ENCODE measurements at regions not wholly inside any gene's neighbourhood (a gene's known extent, or its start where the extent isn't known, plus 50 kb on each side); places are given as distances from the start of the nearest gene placed in this dataset.
A peak's percentile ranks its signal among the peaks of the same experiment; 100 is the strongest.

DNA sequence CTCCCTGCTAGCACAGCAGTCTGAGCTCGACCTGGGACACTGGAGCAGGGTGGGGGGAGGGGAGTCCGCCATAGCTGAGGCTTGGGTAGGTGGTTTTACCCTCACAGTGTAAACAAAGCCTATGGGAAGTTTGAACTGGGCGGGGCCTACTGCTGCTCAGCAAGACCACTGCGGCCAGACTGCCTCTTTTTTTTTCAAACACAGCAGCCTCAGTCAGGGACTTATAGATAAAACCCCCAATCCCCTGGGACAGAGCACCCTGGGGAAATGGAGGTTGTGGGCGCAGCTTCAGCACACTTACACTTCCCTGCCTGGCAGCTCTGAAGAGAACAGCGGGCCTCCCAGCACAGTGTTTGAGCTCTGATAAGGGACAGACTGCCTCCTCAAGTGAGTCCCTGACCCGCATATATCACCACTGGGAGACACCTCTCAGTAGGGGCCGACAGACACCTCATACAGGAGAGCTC lies 151.1 kb upstream of the APC start:
- Histone ChIP-seq H3K27me3 (ENCODE audit: control insufficient read depth in 2 of 2, insufficient read depth in 2 of 2, low read length in 2 of 2) (no peaks in the 10 kb centered on the region), H3K4me3 (no peak overlapping the region; the same call in 1 of the 2 replicates), H3K9me1 (ENCODE audit: control insufficient read depth, insufficient read depth, low read length) (no peaks in the 10 kb centered on the region), H3K9ac (ENCODE audit: insufficient read depth in 1 of 2, low read depth in 2 of 2, low read length in 2 of 2) (peak overlapping the region; percentile 21 to 78; a peak in 3 of 4 replicates), H3K27ac (ENCODE audit: extremely low read depth, low read depth, low read length) (peak overlapping the region; percentile 38; the same call in 2 of the 3 replicates), H3K36me3 (ENCODE audit: control insufficient read depth, insufficient read depth, low read length) (no peaks in the 10 kb centered on the region), H3K4me1 (replicated peaks in 1 of 2; ENCODE audit: control insufficient read depth in 2 of 2, insufficient read depth in 2 of 2, low read length in 2 of 2) (peaks cover 7 to 17% of the 10 kb centered on the region in 2 experiments; a peak in 3 of 5 replicates), H3K4me2 (ENCODE audit: insufficient read depth, low read length) (peak overlapping the region; percentile 51), H2AFZ (ENCODE audit: low read depth, low read length) (peak overlapping the region; percentile 87), H3K9me3 (replicated peaks; ENCODE audit: control insufficient read depth, insufficient read depth, low read depth, low read length) (no peaks in the 10 kb centered on the region), H4K20me1 (replicated peaks; ENCODE audit: control insufficient read depth, insufficient read depth, low read length) (no peaks in the 10 kb centered on the region), H3K79me2 (ENCODE audit: control insufficient read depth, insufficient read depth, low read length) (no peaks in the 10 kb centered on the region)
- POLR2A ChIA-PET = interaction anchor here (1.1 to 1.2 kb wide), 2 partner anchors 8 to 15 kb away, joined by 3 read pairs; no protein-coding TSS in a partner anchor
- peak; percentile 33 to 80 (median 46) for DNase-seq (ENCODE audit: extremely low read depth in 1 of 4, low spot score in 3 of 4)
- CTCF ChIA-PET (ENCODE audit: low intra/inter-chr PET ratio) = no interaction called here
- BruUV-seq (replicated peaks) = no TSS peak
- peak; percentile 66 for FAIRE-seq
- intact Hi-C loops (cut with micrococcal nuclease) (no loop called here), in situ Hi-C loops (cut with MboI) (no loop called here)
- WGBS (ENCODE audit: insufficient coverage, low coverage, missing lambda C conversion rate) = 0% methylated on average over 6 of the region's 8 CpGs
- ATAC-seq = peak; percentile 83
- TF ChIP-seq, protein P1, sequence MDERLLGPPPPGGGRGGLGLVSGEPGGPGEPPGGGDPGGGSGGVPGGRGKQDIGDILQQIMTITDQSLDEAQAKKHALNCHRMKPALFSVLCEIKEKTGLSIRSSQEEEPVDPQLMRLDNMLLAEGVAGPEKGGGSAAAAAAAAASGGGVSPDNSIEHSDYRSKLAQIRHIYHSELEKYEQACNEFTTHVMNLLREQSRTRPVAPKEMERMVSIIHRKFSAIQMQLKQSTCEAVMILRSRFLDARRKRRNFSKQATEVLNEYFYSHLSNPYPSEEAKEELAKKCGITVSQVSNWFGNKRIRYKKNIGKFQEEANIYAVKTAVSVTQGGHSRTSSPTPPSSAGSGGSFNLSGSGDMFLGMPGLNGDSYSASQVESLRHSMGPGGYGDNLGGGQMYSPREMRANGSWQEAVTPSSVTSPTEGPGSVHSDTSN (CRISPR knock-in tag; IDR thresholded peaks at IDR 0.05; ENCODE audit: low read depth) = no peak
- TF ChIP-seq, protein P1 (tag; conservative IDR thresholded peaks at IDR 0.05; ENCODE audit: low read depth) = peak; percentile 36; the same call in 1 of the 2 replicates
- TF ChIP-seq FOXK2 (conservative IDR thresholded peaks at IDR 0.05 in 1 of 2, IDR thresholded peaks at IDR 0.05 in 1 of 2; ENCODE audit: low read depth in 2 of 2) (peak; percentile 68 to 77; a peak in 3 of 4 replicates), TAL1 (IDR thresholded peaks at IDR 0.05) (peak; percentile 8; the same call in 1 of the 2 replicates), MEIS2 (IDR thresholded peaks at IDR 0.05; ENCODE audit: partially characterized antibody) (peak; percentile 72), NR4A1 (CRISPR knock-in tag; IDR thresholded peaks at IDR 0.05) (no peak), NR4A1 (tag; IDR thresholded peaks at IDR 0.05) (peak; percentile 57; the same call in 1 of the 2 replicates), ARID1B (IDR thresholded peaks at IDR 0.05) (peak; percentile 45)
- TF ChIP-seq, protein P2, sequence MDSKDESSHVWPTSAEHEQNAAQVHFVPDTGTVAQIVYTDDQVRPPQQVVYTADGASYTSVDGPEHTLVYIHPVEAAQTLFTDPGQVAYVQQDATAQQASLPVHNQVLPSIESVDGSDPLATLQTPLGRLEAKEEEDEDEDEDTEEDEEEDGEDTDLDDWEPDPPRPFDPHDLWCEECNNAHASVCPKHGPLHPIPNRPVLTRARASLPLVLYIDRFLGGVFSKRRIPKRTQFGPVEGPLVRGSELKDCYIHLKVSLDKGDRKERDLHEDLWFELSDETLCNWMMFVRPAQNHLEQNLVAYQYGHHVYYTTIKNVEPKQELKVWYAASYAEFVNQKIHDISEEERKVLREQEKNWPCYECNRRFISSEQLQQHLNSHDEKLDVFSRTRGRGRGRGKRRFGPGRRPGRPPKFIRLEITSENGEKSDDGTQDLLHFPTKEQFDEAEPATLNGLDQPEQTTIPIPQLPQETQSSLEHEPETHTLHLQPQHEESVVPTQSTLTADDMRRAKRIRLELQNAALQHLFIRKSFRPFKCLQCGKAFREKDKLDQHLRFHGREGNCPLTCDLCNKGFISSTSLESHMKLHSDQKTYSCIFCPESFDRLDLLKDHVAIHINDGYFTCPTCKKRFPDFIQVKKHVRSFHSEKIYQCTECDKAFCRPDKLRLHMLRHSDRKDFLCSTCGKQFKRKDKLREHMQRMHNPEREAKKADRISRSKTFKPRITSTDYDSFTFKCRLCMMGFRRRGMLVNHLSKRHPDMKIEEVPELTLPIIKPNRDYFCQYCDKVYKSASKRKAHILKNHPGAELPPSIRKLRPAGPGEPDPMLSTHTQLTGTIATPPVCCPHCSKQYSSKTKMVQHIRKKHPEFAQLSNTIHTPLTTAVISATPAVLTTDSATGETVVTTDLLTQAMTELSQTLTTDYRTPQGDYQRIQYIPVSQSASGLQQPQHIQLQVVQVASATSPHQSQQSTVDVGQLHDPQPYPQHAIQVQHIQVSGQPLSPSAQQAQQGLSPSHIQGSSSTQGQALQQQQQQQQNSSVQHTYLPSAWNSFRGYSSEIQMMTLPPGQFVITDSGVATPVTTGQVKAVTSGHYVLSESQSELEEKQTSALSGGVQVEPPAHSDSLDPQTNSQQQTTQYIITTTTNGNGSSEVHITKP (IDR thresholded peaks at IDR 0.05; ENCODE audit: partially characterized antibody) = peak; percentile 56
- TF ChIP-seq, protein P3, sequence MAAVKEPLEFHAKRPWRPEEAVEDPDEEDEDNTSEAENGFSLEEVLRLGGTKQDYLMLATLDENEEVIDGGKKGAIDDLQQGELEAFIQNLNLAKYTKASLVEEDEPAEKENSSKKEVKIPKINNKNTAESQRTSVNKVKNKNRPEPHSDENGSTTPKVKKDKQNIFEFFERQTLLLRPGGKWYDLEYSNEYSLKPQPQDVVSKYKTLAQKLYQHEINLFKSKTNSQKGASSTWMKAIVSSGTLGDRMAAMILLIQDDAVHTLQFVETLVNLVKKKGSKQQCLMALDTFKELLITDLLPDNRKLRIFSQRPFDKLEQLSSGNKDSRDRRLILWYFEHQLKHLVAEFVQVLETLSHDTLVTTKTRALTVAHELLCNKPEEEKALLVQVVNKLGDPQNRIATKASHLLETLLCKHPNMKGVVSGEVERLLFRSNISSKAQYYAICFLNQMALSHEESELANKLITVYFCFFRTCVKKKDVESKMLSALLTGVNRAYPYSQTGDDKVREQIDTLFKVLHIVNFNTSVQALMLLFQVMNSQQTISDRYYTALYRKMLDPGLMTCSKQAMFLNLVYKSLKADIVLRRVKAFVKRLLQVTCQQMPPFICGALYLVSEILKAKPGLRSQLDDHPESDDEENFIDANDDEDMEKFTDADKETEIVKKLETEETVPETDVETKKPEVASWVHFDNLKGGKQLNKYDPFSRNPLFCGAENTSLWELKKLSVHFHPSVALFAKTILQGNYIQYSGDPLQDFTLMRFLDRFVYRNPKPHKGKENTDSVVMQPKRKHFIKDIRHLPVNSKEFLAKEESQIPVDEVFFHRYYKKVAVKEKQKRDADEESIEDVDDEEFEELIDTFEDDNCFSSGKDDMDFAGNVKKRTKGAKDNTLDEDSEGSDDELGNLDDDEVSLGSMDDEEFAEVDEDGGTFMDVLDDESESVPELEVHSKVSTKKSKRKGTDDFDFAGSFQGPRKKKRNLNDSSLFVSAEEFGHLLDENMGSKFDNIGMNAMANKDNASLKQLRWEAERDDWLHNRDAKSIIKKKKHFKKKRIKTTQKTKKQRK (IDR thresholded peaks at IDR 0.05; ENCODE audit: borderline replicate concordance, low read depth, low read length) = no peak
